Activated CD4-positive, alpha-beta memory T cell treated with anti-CD3 and anti-CD28 coated beads for 36 hours (primary cell): ENCODE measurements at regions not wholly inside any gene's neighbourhood (a gene's known extent, or its start where the extent isn't known, plus 50 kb on each side); places are given as distances from the start of the nearest gene placed in this dataset.

ENCODE experiments used
- CTCF ChIA-PET: fragments of 350-600 bp; sonication (Branson Sonifier 250); formaldehyde crosslinking; loops from one replicate; lab custom pipeline; 2021; ENCODE audit warnings: antibody characterized with exemption, inconsistent platforms; lab: Charles Lee
- POLR2A ChIA-PET: fragments of 350-600 bp; sonication (Branson Sonifier 250); formaldehyde crosslinking; loops from one replicate; lab custom pipeline; 2021; ENCODE audit warnings: antibody characterized with exemption; lab: Charles Lee
- DNase-seq: peaks from one replicate; pipeline ENCODE4 v3.0.0-alpha.2; 2020
- H3K27ac Mint-ChIP-seq: one replicate; pipeline ENCODE4 v1.8.0; 2021; ENCODE audit warnings: mixed read lengths
- H3K27me3 Mint-ChIP-seq: one replicate; pipeline ENCODE4 v1.8.0; 2021; ENCODE audit warnings: mixed read lengths
- H3K36me3 Mint-ChIP-seq: one replicate; pipeline ENCODE4 v1.8.0; 2021; ENCODE audit warnings: mixed read lengths
- H3K4me1 Mint-ChIP-seq: one replicate; pipeline ENCODE4 v1.8.0; 2021; ENCODE audit warnings: low read depth, mixed read lengths
- H3K4me3 Mint-ChIP-seq: one replicate; pipeline ENCODE4 v1.8.0; 2021; ENCODE audit warnings: mild to moderate bottlenecking, mixed read lengths
- H3K9me3 Mint-ChIP-seq: one replicate; pipeline ENCODE4 v1.8.0; 2021; ENCODE audit warnings: mixed read lengths
- intact Hi-C: fragments of 100-400 bp; cut with micrococcal nuclease; formaldehyde crosslinking; loops from one replicate; pipeline ENCODE4 v1.15.1; 2023

- no peaks in the 10 kb centered on the region for H3K4me1 Mint-ChIP-seq
- H3K27me3 Mint-ChIP-seq = no peaks in the 10 kb centered on the region
- H3K27ac Mint-ChIP-seq = no peak overlapping the region
- intact Hi-C loops = no loop called here
- H3K36me3 Mint-ChIP-seq = peaks cover 10% of the 10 kb centered on the region
- no peak overlapping the region for H3K4me3 Mint-ChIP-seq
- ChIA-PET CTCF (no interaction called here), POLR2A (no interaction called here)
- no peak for DNase-seq
- H3K9me3 Mint-ChIP-seq = peaks cover 5% of the 10 kb centered on the region
Measured at GRCh38 chr12:124433147-124433874, 134.1 kb downstream of the NCOR2 start.

GRCh38 chr12:124432376-124432775 lies 135.0 kb downstream of the NCOR2 start:
- no peak overlapping the region for H3K27ac Mint-ChIP-seq
- ChIA-PET POLR2A (no interaction called here), CTCF (no interaction called here)
- no peaks in the 10 kb centered on the region for H3K4me1 Mint-ChIP-seq
- no peak overlapping the region for H3K4me3 Mint-ChIP-seq
- intact Hi-C loops = no loop called here
- H3K27me3 Mint-ChIP-seq = no peaks in the 10 kb centered on the region
- no peak for DNase-seq
- peaks cover 5% of the 10 kb centered on the region for H3K9me3 Mint-ChIP-seq
- H3K36me3 Mint-ChIP-seq = peaks cover 8% of the 10 kb centered on the region

- no peaks in the 10 kb centered on the region for H3K4me1 Mint-ChIP-seq
- CTCF ChIA-PET = no interaction called here
- H3K27me3 Mint-ChIP-seq = no peaks in the 10 kb centered on the region
- H3K4me3 Mint-ChIP-seq = no peak overlapping the region
- no peak overlapping the region for H3K27ac Mint-ChIP-seq
- no peak for DNase-seq
- POLR2A ChIA-PET = no interaction called here
- H3K9me3 Mint-ChIP-seq = peaks cover 5% of the 10 kb centered on the region
- peaks cover 8% of the 10 kb centered on the region for H3K36me3 Mint-ChIP-seq
- intact Hi-C loops = no loop called here
Measured at GRCh38 chr12:124431971-124432370, 135.4 kb downstream of the NCOR2 start.

DNA sequence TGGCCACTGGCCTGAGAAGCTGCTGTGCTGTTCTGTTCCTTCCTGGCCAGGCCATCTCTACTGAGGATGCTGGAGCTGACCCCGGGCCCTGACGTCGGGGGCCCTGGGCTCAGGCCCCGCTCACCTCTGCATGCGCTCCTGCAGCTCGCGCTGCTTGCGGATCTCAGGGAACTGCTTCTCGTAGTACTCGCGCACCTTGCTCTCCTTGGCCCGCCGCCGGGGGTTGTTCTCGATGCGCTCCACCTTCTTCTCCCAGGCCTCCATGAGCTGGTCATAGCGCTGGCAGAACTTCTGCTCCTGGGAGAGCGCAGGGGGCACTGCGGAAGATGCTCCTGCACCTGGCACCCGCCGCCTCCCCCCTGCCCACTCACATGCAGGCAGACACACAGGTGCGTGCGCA lies 135.6 kb downstream of the RFLNA start:
- H3K4me1 Mint-ChIP-seq = no peaks in the 10 kb centered on the region
- H3K36me3 Mint-ChIP-seq = peaks cover 10% of the 10 kb centered on the region
- no peaks in the 10 kb centered on the region for H3K27me3 Mint-ChIP-seq
- DNase-seq = no peak
- ChIA-PET POLR2A (no interaction called here), CTCF (no interaction called here)
- peaks cover 5% of the 10 kb centered on the region for H3K9me3 Mint-ChIP-seq
- no peak overlapping the region for H3K27ac Mint-ChIP-seq
- intact Hi-C loops = no loop called here
- no peak overlapping the region for H3K4me3 Mint-ChIP-seq

GRCh38 chr12:124429535-124429934 lies 134.6 kb downstream of the RFLNA start:
- Mint-ChIP-seq H3K9me3 (peaks cover 5% of the 10 kb centered on the region), H3K36me3 (peaks cover 10% of the 10 kb centered on the region), H3K4me1 (no peaks in the 10 kb centered on the region), H3K4me3 (no peak overlapping the region), H3K27ac (no peak overlapping the region), H3K27me3 (no peaks in the 10 kb centered on the region)
- ChIA-PET CTCF (no interaction called here), POLR2A (no interaction called here)
- intact Hi-C loops = no loop called here
- no peak for DNase-seq

GRCh38 chr12:124428792-124429281 lies 133.9 kb downstream of the RFLNA start:
- ChIA-PET POLR2A (no interaction called here), CTCF (no interaction called here)
- Mint-ChIP-seq H3K27me3 (no peaks in the 10 kb centered on the region), H3K9me3 (peaks cover 5% of the 10 kb centered on the region), H3K27ac (no peak overlapping the region), H3K4me1 (no peaks in the 10 kb centered on the region), H3K36me3 (peaks cover 10% of the 10 kb centered on the region), H3K4me3 (no peak overlapping the region)
- intact Hi-C loops = no loop called here
- DNase-seq = no peak

DNA sequence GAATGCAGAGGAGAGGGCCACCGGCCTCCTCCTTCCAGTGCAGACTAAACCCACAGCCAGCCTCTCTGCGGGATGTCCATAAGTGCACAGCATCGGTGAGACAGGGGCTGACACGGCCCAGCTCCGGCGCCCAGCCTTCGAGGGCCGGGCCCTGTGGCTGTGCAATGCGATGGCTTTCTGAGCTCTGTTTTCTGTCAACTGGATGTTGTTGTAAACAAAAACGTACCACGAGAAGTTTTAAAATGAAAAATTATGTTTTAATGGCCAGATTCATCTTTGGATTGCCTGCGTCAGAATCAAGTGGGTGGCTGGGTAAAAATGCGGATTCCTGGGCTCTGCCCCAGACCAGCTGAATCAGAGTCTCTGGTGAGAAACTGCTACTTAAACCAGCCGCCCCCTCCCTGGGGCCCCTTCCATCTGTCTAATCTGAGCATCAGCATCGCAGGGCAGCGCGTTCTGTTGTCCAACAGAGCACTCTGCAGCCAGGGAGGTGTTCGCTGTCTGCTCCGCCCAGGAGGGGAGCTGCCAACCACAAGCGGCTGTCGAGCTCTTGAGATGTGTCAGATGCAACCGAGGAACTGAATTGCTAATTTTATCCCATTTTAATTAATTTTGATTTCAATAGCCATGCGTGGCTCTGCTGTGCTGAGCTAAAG lies 133.4 kb downstream of the RFLNA start:
- Mint-ChIP-seq H3K9me3 (peaks cover 5% of the 10 kb centered on the region), H3K36me3 (peaks cover 10% of the 10 kb centered on the region), H3K27me3 (no peaks in the 10 kb centered on the region), H3K27ac (no peak overlapping the region), H3K4me1 (no peaks in the 10 kb centered on the region), H3K4me3 (no peak overlapping the region)
- CTCF ChIA-PET = no interaction called here
- intact Hi-C loops = no loop called here
- POLR2A ChIA-PET = no interaction called here
- peak; percentile 10 for DNase-seq

- Mint-ChIP-seq H3K4me1 (no peaks in the 10 kb centered on the region), H3K27me3 (no peaks in the 10 kb centered on the region), H3K27ac (no peak overlapping the region), H3K4me3 (no peak overlapping the region), H3K36me3 (peaks cover 10% of the 10 kb centered on the region), H3K9me3 (peaks cover 5% of the 10 kb centered on the region)
- intact Hi-C loops = no loop called here
- POLR2A ChIA-PET = no interaction called here
- CTCF ChIA-PET = no interaction called here
- DNase-seq = no peak
Measured at GRCh38 chr12:124426594-124427555, 132.0 kb downstream of the RFLNA start.

GRCh38 chr12:124425667-124426066 lies 130.8 kb downstream of the RFLNA start:
- DNase-seq = no peak
- Mint-ChIP-seq H3K4me3 (no peak overlapping the region), H3K36me3 (peaks cover 11% of the 10 kb centered on the region), H3K9me3 (no peaks in the 10 kb centered on the region), H3K27ac (no peak overlapping the region), H3K27me3 (no peaks in the 10 kb centered on the region), H3K4me1 (no peaks in the 10 kb centered on the region)
- ChIA-PET POLR2A (no interaction called here), CTCF (no interaction called here)
- intact Hi-C loops = no loop called here

- no peak overlapping the region for H3K27ac Mint-ChIP-seq
- no peak for DNase-seq
- H3K4me3 Mint-ChIP-seq = no peak overlapping the region
- ChIA-PET CTCF (no interaction called here), POLR2A (no interaction called here)
- no peaks in the 10 kb centered on the region for H3K27me3 Mint-ChIP-seq
- intact Hi-C loops = no loop called here
- H3K9me3 Mint-ChIP-seq = no peaks in the 10 kb centered on the region
- H3K4me1 Mint-ChIP-seq = no peaks in the 10 kb centered on the region
- peaks cover 14% of the 10 kb centered on the region for H3K36me3 Mint-ChIP-seq
Measured at GRCh38 chr12:124424516-124424905, 129.6 kb downstream of the RFLNA start.

- no peaks in the 10 kb centered on the region for H3K9me3 Mint-ChIP-seq
- no peak for DNase-seq
- ChIA-PET CTCF (no interaction called here), POLR2A (no interaction called here)
- no peaks in the 10 kb centered on the region for H3K27me3 Mint-ChIP-seq
- H3K36me3 Mint-ChIP-seq = peaks cover 19% of the 10 kb centered on the region
- H3K27ac Mint-ChIP-seq = no peak overlapping the region
- no peaks in the 10 kb centered on the region for H3K4me1 Mint-ChIP-seq
- H3K4me3 Mint-ChIP-seq = no peak overlapping the region
- intact Hi-C loops = no loop called here
Measured at GRCh38 chr12:124423761-124424515, 129.0 kb downstream of the RFLNA start.
